HFF-Myc (cell line): ENCODE measurements at regions not wholly inside any gene's neighbourhood (a gene's known extent, or its start where the extent isn't known, plus 50 kb on each side); places are given as distances from the start of the nearest gene placed in this dataset.

ENCODE experiments used
- DNase-seq: peaks from one replicate; pipeline ENCODE4 v3.0.0-alpha.2; 2011; ENCODE audit warnings: low read depth; ENCODE audit errors: extremely low read depth
- H3K4me3 ChIP-seq: replicated peaks from 2 replicates; pipeline ENCODE4 v1.5.1; 2011; ENCODE audit warnings: low read depth, mild to moderate bottlenecking, control low read depth, low read length
- CTCF ChIP-seq: IDR thresholded peaks from 2 replicates; pipeline ENCODE4 v1.5.1; 2012; ENCODE audit warnings: mild to moderate bottlenecking, low read depth, low read length, control low read depth; ENCODE audit errors: missing control alignments

GRCh38 chr20:63057171-63058117 is 50.7 kb upstream of the BHLHE23 start:
- no peak overlapping the region for H3K4me3 ChIP-seq
- no peak for DNase-seq
- TF ChIP-seq CTCF = no peak

DNA sequence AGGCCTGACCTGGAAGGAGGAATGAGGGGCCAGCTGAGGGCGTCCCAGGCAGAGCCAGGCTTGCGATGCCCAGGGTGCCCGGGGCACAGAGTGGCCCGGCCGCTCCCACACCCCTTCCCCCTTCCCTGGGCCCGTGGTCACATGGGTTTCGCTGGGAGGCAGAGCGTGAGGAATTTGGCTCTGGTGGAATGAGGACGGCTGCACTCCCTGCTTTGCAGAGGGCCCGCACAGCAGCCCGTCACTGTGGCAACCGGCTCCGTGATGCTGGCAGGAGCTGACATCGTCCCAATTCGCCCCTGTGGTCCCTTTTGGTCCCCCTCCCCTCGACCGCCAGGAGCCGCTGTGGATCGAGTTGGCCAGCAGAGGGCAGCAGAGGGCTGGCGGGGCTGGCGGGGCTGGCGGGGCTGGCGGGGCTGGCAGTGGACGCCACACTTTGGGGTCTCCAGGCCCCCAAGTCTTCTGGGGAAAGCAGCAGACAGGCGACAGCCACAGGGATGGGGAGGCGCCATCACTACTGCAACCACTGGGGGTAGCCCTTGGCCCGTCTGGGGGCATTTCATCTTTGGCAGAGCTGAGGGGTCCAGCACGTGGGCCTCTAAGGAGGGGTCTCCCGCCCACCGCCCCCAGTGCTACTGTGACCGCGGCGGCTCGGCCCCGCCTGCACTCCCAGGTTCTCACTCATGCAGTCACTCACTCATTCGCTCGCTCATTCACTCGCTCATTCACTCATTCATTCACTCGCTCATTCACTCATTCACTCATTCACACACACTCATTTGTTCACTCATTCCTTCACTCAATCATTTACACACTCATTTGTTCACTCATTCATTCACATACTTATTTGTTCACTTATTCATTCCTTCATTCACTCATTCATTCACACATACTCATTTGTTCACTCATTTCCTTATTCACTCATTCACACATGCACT is 49.7 kb upstream of the BHLHE23 start:
- peak; percentile 74 for TF ChIP-seq CTCF
- H3K4me3 ChIP-seq = no peak overlapping the region
- no peak for DNase-seq
